SKM-1 treated with dmso at 0.1 percent for 144 hours (cell line): ENCODE measurements at regions not wholly inside any gene's neighbourhood (a gene's known extent, or its start where the extent isn't known, plus 50 kb on each side); places are given as distances from the start of the nearest gene placed in this dataset.

Source experiments
- DNase-seq: peaks from one replicate; lab custom pipeline; 2025; ENCODE audit not compliant: unreplicated experiment; lab: John Stamatoyannopoulos, UW

DNA sequence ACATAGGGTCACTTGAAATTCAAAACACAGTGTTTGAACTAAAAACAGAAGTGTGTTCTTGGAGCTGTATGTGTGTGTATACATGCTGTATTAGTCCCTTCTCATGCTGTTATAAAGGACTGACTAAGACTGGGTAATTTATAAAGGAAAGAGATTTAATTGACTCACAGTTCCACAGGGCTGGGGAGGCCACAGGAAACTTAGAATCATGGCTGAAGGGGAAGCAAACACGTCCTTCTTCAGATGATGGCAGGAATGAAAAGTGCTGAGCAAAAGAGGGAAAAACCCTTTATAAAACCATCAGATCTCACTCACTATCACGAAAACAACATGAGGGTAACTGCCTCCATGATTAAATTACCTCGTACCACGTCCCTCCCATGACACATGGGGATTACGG lies 224.1 kb downstream of the BCAT1 start:
- no peak for DNase-seq

DNA sequence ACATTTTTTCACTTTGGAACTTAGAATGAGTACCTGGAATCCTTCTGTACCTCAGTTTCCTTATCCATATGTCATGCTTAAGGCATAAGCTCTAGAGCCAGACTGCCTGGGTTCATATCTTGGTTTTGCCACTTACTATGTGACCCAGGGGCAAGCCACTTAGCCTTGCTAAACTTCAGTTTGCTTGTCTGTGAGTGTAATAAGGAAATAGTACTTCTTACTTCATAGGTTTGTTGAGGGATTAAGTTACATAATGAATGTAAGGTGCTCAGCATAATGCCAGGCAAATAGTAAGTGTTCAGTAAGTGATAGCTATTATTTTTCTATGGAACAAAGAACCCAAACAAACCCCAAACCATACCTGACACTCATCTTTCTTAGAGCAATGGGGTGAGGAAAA lies 225.1 kb downstream of the BCAT1 start:
- DNase-seq, result no peak

DNA sequence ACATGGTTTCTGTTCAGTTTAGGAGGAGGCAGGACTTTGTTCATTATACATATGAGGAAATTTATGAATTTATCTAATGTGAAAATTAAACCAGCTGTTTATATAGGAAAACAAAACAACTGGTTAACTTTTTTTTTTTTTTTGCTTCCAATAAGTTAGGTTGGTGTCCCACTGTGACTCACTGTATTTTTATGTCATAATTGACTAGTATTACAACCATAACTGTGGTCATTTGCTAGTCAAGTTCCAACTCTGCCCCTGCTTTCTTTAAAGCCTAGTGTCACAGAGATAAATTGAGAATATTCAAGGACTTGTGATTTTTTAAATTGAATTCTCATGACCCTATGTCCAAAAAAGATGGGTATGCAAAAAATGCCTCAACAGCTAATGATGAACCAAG lies 227.7 kb downstream of the BCAT1 start:
- no peak for DNase-seq

DNA sequence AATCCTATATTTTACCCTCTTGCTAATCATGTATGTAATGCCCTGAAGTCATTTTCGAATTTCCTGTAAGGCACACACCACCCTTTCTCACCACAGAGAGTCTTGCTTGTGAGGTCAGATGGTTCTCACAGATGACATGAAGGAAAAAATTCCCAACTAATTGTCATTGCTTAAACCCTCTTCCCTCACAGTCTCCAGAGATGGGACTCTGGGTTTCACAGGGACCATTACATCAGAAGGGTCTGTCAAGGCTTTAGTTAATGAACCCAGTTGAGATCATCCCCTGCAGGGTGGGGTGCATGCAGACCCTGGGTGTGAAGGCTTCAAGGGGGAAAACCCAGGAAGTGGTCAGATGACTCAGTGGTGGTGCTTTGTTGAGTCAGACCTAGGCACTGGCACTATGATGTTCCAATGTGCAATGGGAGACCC lies 229.6 kb downstream of the BCAT1 start:
- DNase-seq, result no peak

DNA sequence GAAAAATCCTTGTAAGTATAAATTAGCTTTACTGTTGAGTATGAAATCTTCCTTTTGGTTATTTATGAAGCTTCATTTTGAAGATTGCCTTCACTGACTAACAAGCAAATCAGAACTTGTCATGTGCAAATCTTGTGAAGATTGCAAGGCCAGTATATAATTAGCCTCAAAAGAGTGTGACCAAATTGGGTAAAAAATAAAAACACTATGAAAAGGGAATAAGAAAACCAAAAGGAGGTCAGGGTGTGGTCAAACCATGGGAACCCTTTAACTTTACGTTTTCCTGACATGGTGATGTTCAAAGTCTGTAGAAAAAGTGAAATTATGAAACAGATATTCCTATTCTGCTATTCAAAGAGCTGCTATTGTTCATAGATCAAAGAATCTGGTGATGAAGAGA lies 230.3 kb downstream of the BCAT1 start:
- DNase-seq, result no peak

DNA sequence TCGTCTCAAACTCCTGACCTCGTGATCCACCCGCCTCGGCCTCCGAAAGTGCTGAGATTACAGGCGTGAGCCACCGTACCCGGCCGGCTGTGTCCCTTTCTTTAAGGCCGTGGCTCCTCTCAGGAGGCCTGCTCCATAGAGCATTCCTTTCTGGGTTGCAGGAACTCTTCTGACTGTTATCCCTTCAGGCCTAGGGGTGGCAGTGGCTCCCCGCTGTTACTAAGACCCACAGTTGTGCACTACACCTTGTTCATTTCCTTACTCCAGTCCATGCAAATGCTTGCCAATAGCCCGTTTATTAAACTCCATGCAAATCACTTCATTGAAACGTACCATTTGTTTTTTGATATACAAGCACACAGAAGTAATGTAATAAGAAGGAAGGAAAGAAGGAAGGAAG lies 234.7 kb downstream of the BCAT1 start:
- no peak for DNase-seq

DNA sequence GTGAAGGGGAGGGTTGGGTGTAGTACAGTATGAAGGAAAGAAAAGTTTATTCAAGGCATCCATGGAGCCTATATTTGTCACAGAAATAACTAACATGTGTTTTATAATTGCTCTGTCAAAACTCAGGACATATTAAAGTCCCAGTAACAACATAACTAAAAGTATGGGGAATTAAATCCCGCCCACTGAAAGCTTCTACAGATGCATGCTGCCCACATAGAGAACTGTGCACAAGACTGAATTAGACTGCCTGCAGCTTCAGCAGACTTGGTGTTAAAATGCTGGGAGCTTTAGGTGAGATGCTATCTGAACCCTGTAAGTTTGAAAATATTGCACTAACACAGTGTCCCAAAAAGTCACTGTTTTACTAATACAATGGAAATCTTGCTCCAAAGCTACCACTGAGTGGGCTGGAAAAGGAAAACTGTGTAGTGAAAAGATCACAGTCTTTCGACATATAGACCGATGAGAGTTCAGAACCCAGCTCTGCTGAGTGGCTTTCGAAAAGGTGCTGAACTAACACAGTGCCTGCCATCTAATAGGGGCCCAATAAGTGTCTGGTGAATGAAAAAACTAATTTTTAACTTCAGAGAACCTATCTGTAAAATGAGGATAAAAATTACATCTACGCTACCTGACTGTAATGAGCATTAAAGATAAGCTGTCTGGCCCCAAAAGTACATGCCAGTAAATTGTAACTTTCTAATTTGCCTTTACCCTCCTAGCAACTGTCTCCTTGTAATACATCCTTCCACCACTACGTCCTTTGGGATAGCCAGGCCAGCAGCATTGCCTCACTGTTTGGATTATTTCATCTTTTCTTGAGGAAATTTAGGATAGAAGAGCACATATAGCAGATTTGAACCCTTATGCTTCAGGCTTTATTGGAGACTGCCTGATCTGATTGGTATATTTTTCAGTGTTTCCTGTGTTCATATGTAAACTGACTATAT lies 237.6 kb downstream of the BCAT1 start:
- DNase-seq, result no peak

DNA sequence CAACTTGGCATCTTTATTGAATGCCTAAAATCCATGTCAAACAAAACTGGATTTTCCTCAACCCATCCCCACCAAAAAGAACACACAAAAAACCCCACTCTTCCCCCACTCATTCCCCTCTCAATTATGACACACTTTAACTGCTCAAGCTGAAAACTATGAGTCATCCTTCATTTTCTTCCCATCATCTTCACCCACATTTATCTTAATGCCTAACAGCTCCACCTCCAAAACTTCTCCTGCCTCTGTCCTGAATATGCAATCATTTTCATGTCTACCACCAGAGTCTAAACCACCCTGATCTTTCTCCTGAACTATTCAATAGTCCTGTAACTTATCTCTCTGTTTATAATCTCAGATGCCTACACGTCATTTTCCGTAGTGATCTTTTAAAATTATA lies 239.7 kb downstream of the BCAT1 start:
- DNase-seq, result no peak

DNA sequence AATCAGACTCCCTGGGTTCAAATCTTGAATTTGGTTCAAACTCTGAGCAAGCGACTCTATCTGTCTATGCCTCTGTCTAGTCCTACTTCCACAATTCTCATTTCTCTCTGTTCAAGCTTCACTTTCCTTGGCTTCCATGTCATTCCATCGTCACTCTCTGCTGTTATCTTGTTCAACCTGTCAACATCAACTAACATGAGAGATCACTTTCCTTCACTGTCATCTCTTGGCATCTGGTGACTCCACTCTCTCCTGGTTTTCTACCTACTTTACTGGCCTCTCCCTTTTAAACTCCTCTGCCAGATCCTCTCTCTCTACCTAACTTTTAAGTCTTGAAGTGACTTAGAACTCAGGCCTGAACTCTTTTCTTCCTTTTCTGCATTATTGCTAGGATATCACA lies 240.2 kb downstream of the BCAT1 start:
- DNase-seq, result no peak

DNA sequence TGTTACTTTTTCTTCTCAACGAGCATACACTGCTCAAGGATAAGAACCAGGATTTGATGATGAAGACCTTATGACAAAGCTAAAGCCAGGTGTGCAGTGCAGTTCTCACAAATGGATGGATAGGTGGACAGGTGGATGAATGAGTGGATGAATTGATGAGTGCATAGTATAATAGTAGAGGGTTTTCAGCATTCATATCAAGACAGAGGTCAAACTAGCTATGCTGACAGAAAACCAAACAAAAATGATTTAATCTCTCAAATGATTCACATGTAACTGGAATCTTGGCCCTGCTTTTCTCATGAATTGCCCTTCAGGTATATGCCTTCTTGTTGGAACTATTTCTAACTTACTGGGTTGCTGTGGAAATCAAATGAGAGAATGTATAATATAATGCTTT lies 240.9 kb downstream of the BCAT1 start:
- DNase-seq, result no peak

DNA sequence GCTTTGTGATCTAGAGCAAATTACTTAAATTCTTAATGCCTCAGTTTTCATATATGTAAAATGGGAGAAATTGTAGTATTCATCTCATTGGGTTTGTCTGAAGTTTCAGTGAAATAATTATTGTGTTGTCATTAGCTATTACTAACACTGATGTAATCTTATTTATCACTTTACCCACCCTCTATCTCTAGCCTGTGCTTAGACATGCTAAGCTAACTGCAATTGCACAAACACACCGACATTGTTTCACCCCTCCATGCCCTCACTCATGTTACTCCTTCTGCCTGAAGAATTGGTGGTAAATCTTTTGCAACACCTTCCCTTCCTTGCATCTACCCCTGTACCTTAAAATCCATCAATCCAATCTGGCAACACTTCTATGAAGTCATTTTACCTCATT lies 241.6 kb downstream of the BCAT1 start:
- DNase-seq, result no peak

DNA sequence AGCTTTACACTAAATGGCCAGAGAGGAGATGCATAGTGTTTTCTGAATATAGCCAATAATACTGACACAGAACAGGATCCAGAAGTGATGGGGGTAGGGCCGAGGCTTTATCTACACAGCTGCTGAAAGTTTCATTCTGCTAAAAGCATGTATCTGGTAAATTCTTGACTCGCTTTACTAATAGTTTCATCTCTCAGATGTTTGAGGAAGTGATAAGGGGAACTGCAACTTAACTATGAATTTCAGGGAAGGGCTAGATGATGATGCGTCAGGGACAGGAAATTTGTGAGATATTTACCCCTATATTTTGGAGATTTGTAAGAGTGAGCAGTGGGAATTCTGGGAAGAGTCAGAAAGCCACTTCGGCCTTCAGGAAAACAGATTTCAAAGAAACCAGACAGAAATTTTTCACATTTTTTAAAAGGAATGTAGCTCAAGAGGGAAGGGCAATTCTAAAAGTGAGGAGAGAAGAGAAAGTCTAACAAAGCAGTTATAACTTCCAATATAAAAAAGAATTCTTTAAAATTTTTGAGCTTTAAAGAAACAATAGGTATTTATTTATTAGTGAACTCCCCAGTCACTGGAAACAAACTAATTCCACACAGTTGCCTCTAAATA lies 243.1 kb downstream of the BCAT1 start:
- DNase-seq, result peak; percentile 4

DNA sequence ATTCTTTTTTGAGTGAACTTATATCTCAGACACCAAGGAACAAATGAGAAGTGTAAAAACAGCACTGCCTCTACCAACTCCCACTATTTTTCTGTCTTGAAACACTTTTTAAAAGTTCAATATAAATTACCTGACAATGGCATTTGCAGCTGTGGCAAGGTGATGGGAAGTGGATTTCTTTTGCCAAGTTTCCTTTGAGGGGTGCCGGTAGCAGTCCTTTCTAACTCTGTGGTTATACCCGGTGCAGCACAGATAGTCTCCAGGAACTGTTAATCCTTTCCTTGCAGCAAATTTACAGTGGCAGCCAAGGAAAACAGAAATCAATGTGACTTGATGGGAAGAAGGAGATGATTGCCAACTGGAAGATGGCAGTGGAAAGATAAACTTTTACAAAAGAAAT lies 243.7 kb downstream of the BCAT1 start:
- DNase-seq, result no peak

DNA sequence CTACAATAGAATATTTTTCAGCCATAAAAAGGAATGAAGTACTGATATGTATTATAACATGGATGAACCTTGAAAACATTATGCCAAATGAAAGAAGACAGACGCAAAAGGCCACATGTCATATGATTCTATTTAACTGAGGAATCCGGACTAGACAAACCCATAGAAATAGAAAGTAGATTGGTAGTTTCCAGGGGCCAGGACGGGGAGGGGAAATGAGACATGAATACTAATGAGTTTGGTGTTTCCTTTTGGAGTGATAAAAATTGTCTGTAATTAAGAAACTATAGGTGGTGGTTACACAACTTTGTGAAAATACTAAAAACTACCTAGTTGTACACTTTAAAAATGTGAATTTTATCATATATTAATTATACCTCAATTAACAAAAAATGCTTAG lies 247.6 kb downstream of the BCAT1 start:
- DNase-seq, result no peak

DNA sequence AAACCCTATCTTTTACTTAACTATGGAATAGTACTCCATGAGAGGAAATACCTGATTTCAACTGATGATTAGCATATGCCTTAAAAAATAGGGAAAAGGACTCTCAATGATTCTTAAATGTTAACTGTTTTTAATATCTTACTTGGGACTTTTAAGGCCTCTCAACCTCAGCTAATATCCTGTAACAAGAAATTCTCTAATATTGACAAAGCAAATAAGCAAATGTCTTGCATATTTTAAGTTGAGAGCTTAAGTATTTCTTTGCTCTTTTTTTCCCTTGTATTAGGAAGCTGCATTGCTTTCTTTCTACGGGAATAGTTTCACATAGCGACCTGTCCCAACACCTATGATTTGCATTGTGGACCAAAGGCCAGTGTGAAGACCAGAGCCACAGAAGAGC lies 249.9 kb downstream of the BCAT1 start:
- DNase-seq, result no peak

DNA sequence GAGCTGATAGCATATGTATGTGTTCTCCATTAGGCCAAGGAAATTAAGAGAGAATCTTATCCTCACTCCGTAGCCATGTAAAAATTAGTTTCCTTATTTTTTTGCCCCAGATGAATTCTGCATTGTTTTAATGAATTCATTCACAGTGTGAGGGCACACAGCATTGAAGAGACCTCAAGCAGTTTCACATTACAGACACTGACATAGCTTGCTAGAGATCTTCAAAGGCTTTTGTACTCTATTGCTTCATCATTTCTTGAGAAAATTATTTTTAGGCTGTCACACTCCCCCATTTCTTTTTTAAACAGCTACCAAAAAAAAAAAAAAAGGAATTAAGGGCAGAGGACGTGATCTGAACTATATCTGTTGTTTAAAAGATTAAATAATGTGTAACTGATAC lies 251.1 kb downstream of the BCAT1 start:
- DNase-seq, result no peak

DNA sequence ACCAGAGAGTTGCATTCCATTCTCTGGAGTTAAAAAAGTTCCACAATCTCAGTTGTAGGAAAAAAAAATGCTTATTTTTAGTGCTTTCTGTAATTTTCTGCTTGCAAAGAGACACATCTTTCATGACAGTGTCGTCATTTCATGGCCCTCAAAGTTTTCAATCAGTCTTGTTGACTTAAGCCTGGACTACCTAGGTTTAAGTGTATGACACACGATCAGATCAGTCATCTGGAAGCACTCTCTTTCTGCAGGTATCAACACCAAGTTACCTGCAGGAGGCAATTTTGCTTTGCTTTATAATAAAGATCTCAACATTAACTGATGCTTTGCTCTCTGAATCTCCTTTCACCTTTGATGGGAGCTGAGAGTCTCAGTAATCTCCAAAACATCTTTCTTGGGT lies 251.6 kb downstream of the BCAT1 start:
- DNase-seq, result no peak

DNA sequence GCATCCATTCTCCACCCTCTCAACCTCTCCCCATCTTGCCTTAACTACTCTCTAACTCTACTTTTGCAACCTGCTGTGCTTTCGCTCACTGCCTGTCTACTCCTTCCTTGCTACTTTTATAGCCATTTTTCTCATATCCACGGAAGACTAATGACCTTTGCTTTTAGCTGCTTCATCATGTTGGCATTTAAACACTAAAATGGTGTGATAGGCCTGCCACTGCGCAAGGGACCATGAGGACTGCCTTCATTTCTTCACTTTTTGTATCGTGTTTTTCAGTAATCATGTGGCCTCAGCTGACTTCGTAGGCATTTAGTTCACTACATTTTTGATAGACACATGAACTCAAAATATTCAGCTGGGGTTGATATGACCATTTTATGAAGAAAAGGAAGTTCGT lies 252.1 kb downstream of the BCAT1 start:
- no peak for DNase-seq

DNA sequence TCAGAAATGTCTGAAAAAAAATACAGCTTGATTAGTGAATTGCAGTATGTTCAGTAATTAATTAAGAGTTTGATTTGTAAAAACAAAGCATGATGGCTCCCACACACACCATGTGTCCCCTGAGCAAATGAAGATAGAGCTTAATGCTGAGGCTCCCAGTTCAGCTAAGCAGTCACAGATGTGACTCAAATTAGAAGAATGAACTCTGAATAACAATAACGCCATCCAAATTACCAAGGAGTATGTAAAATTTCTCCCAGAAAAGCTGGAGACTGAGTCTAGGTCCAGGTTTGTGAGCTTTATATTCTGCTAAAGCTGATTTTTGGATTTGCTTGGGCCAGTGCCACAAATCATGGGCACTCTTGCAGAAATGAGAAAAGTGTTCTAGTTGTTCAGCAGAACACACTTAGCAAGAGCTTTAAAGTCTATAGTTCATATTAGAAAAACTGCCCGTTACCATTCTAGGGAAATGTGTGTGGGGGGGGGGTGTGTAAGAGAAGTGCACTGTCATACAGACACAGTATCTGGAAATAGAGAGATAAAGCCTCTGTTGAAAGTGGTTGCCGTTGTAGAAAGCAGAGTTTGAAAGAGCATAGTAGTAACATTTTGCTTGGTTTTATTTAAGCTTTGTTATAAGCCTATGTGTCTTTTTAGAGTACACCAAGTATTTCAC lies 253.1 kb downstream of the BCAT1 start:
- DNase-seq, result no peak

DNA sequence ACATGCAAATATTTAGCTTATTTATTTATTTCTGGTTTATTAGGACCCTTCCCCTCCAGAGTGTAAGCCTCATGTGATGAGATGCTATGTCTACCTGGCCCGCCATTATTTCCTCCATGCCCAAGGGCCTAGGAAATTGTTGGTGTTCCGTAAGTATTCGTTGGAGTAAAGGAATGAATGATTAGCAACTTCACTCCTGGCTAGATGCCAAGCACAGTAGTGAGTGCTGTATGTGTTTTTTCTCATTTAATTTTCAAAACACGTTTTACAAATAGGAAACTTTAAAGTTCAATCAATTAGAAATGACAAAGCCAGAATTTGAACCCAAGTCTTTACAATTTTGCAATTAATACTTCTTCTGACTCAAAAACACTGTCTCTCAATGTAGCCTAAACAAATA lies 253.8 kb downstream of the BCAT1 start:
- no peak for DNase-seq

DNA sequence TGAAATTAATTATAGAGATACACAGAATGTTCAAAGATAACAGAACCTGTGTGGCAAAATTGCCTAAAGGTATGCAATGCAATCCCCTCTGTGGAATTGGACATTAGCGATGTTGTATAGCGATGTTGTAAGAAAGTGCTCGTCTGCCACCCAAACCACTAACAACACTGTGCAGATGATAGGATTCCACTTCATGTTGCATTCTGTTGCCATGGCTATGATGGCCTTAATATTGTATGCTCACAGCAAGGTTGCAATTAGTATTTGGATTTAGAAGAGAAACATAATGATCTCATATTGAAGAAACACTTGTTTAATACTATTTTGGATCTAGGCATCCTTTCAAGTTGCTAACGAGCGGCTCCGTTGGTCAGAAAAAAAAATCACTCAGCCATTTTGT lies 260.3 kb downstream of the BCAT1 start:
- no peak for DNase-seq

DNA sequence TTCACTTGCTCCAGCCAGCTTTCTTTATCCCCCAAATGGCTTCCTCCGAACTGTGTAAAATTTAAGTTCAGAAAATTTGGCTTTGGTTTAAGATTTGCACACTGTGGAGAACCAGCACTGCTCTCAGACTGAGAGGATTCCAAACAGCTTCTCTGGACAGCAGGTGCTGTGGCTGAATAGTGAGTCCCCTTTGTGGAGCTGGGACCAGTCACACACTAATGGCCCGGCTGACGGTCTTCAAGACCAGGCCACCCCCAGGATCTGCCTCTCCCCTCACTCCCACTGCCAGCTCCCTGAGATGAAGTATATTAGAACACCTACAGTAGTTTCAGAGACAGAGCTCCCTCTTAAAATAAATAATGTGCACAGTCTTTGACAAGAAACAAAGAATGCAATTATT lies 267.3 kb downstream of the BCAT1 start:
- DNase-seq, result no peak
